ENCODE measurements at regions not wholly inside any gene's neighbourhood (a gene's known extent, or its start where the extent isn't known, plus 50 kb on each side); places are given as distances from the start of the nearest gene placed in this dataset.
A peak's percentile ranks its signal among the peaks of the same experiment; 100 is the strongest.

DNA sequence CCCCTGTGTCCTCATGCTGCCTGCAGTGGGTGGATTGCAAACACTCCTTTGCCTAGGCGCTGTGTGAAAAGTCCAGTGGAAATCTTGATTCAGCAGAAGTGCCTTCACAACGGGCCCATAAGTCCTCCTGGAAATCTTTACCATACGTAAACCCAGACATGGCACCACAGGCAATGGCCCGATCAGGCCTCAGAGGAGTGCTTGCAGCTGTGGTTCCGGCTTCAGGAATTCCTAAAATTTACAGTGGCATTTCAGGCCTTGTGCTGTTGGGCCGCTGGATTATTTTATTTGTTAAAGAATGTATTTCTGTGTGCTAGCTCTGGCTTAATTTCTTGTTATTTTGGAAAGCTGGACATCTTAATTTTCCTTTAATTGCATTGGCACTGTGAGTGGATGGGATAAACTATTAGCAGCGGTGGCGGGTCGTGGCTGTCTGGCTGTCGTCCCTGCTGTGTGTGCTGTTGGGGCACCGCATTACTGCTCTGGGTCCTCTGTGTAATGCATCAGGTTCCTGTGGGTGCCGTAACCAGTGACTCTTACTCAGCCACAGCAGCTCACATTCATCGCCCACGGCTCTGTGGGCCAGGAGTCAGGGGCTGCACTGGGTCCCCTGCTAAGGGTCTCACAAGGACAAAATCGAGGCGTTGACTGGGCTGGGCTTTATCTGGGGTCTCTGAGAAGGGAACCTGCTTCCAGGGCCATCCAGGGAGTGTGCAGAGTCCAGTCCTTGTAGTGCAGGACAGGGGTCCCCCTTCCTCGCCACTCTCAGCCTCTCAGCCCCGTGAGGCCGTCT lies 73.1 kb downstream of the RTP5 start:
- Histone ChIP-seq H3K27me3 (ENCODE audit: control insufficient read depth in 2 of 2, insufficient read depth in 2 of 2, low read length in 2 of 2) (no peaks in the 10 kb centered on the region), H3K4me3 (ENCODE audit: low read length) (no peak overlapping the region), H3K36me3 (ENCODE audit: control insufficient read depth in 2 of 3, insufficient read depth in 3 of 3, low read length in 3 of 3) (no peaks in the 10 kb centered on the region), H3K9me3 (ENCODE audit: control insufficient read depth in 2 of 3, low read length in 3 of 3) (no peaks in the 10 kb centered on the region), H3K27ac (ENCODE audit: low read depth, low read length) (no peak overlapping the region), H3K4me1 (ENCODE audit: control insufficient read depth in 2 of 2, insufficient read depth in 2 of 2, low read length in 2 of 2) (peaks cover 0 to 9% of the 10 kb centered on the region in 2 donors)
- Mint-ChIP-seq H3K9me3 (peaks cover 0 to 6% (median 0%) of the 10 kb centered on the region in 11 donors), H3K27me3 (no peaks in the 10 kb centered on the region), H3K4me1 (peaks cover 0 to 33% (median 18%) of the 10 kb centered on the region in 7 donors), H3K36me3 (peaks cover 0 to 11% (median 6%) of the 10 kb centered on the region in 5 donors), H3K27ac (no peak overlapping the region), H3K4me3 (no peak overlapping the region)
- ChIA-PET POLR2A (no interaction called here), CTCF (no interaction called here)
- intact Hi-C loops (cut with micrococcal nuclease) = no loop called here
- DNase-seq = no peak
- ATAC-seq = no peak

DNA sequence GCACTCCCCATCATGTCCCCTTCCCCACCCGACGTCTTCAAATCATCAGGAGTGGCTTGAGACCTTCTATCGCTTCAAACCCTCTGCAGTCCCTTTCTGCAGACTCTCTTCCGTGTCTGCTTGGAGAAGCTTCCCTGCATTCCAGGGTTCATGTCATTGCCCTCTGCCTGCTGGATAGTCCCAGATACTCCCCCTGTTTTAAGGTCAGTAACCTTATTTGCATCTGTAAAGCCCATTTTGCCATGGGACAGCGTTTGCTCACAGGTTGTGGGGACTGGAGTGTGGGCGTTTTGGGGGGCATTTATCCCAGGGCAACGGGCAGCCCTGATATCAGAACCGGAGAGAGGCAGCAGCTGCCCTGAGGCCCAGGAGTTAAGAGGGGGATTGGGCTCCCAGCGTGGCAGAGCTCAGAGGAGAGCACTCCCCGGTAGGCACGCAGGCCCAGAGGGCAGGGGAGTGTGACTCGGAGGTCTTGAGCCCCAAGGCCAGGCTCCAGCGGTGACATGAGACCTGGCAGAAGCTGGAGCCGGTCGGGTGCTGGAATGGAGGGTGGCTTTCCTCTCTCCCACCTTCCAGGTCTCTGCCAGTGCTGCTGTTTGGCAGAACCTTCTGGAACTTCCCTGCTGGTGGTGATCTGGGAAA lies 73.8 kb downstream of the RTP5 start:
- Histone ChIP-seq H3K4me3 (ENCODE audit: low read length) (no peak overlapping the region), H3K27me3 (ENCODE audit: control insufficient read depth in 2 of 2, insufficient read depth in 2 of 2, low read length in 2 of 2) (no peaks in the 10 kb centered on the region), H3K9me3 (ENCODE audit: control insufficient read depth in 2 of 3, low read length in 3 of 3) (no peaks in the 10 kb centered on the region), H3K36me3 (ENCODE audit: control insufficient read depth in 2 of 3, insufficient read depth in 3 of 3, low read length in 3 of 3) (no peaks in the 10 kb centered on the region), H3K27ac (ENCODE audit: low read depth, low read length) (no peak overlapping the region), H3K4me1 (ENCODE audit: control insufficient read depth in 2 of 2, insufficient read depth in 2 of 2, low read length in 2 of 2) (peaks cover 0 to 9% of the 10 kb centered on the region in 2 donors)
- ChIA-PET POLR2A (no interaction called here), CTCF (no interaction called here)
- H3K9me3 Mint-ChIP-seq = peaks cover 0 to 6% (median 0%) of the 10 kb centered on the region in 11 donors
- intact Hi-C loops (cut with micrococcal nuclease) = no loop called here
- ATAC-seq (no peak), DNase-seq (no peak)
- peaks cover 0 to 10% (median 5%) of the 10 kb centered on the region in 5 donors for H3K36me3 Mint-ChIP-seq
- H3K27ac Mint-ChIP-seq = no peak overlapping the region
- peaks cover 0 to 29% (median 15%) of the 10 kb centered on the region in 7 donors for H3K4me1 Mint-ChIP-seq
- H3K4me3 Mint-ChIP-seq = no peak overlapping the region
- H3K27me3 Mint-ChIP-seq = no peaks in the 10 kb centered on the region

DNA sequence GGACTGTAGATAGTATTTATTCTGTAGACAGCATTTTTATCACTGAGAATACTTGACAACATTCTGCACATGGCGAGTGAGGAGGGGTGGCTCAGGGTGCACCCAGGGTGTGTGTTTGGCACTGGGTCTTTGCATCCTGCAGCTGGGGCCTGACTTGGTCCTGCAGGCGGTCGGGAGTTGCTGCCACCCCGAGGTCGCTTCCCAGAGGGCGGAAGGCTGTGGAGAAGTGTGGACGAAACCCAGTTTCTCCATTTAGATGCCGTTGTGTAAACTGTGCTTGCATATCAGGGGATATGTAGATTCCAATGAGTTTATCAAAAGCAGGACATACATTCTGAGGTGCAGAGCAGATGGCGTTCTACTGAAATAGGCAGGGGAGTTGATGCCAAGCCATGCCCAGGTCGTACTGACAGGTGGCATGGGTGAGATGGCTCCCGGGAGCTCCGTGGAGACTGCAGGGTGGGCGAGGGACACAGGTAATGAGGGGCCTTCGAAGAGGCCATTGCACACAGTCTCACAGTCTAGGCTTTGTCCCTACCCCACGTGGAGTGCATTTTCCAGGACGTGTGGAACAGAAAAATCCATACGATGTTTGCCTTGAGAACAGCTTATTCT lies 74.5 kb downstream of the RTP5 start:
- DNase-seq (no peak), ATAC-seq (no peak)
- no peaks in the 10 kb centered on the region for H3K27me3 Mint-ChIP-seq
- Histone ChIP-seq H3K36me3 (ENCODE audit: control insufficient read depth in 2 of 3, insufficient read depth in 3 of 3, low read length in 3 of 3) (no peaks in the 10 kb centered on the region), H3K4me3 (ENCODE audit: low read length) (no peak overlapping the region), H3K27me3 (ENCODE audit: control insufficient read depth in 2 of 2, insufficient read depth in 2 of 2, low read length in 2 of 2) (no peaks in the 10 kb centered on the region), H3K27ac (ENCODE audit: low read depth, low read length) (no peak overlapping the region), H3K9me3 (ENCODE audit: control insufficient read depth in 2 of 3, low read length in 3 of 3) (no peaks in the 10 kb centered on the region), H3K4me1 (ENCODE audit: control insufficient read depth in 2 of 2, insufficient read depth in 2 of 2, low read length in 2 of 2) (peaks cover 0 to 5% of the 10 kb centered on the region in 2 donors)
- ChIA-PET POLR2A (no interaction called here), CTCF (no interaction called here)
- H3K9me3 Mint-ChIP-seq = peaks cover 0 to 6% (median 0%) of the 10 kb centered on the region in 11 donors
- peak overlapping the region in 1 of 9 donors; percentile 14 for H3K27ac Mint-ChIP-seq
- peaks cover 0 to 24% (median 13%) of the 10 kb centered on the region in 7 donors for H3K4me1 Mint-ChIP-seq
- no peak overlapping the region for H3K4me3 Mint-ChIP-seq
- H3K36me3 Mint-ChIP-seq = peaks cover 0 to 10% (median 5%) of the 10 kb centered on the region in 5 donors
- intact Hi-C loops (cut with micrococcal nuclease) = no loop called here

DNA sequence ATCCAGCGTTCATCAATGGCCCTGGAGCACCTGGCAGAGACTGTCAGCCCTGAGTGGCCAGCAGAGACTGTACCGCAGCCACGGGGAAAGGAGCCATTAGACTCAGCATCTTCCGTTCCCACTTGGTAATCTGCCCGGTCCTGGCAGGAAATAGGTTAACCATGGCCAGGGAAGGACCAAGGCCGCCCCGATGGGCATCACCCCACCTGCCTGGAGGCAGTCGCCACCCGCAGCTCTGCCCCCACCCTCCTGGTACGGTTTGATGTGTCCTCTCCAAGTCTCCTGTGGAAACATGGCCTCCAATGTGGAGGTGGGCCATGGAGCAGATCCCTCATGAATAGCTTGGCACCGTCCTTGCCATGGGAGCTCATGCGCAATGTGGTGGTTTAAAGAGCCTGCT lies 75.3 kb downstream of the RTP5 start:
- ATAC-seq (no peak), DNase-seq (no peak)
- intact Hi-C loops (cut with micrococcal nuclease) = no loop called here
- Mint-ChIP-seq H3K4me3 (no peak overlapping the region), H3K4me1 (peaks cover 0 to 19% (median 13%) of the 10 kb centered on the region in 7 donors), H3K9me3 (peaks cover 0 to 6% (median 0%) of the 10 kb centered on the region in 11 donors), H3K36me3 (peaks cover 0 to 10% (median 5%) of the 10 kb centered on the region in 5 donors), H3K27ac (no peak overlapping the region), H3K27me3 (no peaks in the 10 kb centered on the region)
- ChIA-PET POLR2A (no interaction called here), CTCF (no interaction called here)
- no peaks in the 10 kb centered on the region for H3K9me3 ChIP-seq (ENCODE audit: control insufficient read depth in 2 of 3, low read length in 3 of 3)
- H3K4me3 ChIP-seq (ENCODE audit: low read length) = no peak overlapping the region
- no peaks in the 10 kb centered on the region for H3K27me3 ChIP-seq (ENCODE audit: control insufficient read depth in 2 of 2, insufficient read depth in 2 of 2, low read length in 2 of 2)
- H3K4me1 ChIP-seq (ENCODE audit: control insufficient read depth in 2 of 2, insufficient read depth in 2 of 2, low read length in 2 of 2) = no peaks in the 10 kb centered on the region
- no peak overlapping the region for H3K27ac ChIP-seq (ENCODE audit: low read depth, low read length)
- H3K36me3 ChIP-seq (ENCODE audit: control insufficient read depth in 2 of 3, insufficient read depth in 3 of 3, low read length in 3 of 3) = no peaks in the 10 kb centered on the region

DNA sequence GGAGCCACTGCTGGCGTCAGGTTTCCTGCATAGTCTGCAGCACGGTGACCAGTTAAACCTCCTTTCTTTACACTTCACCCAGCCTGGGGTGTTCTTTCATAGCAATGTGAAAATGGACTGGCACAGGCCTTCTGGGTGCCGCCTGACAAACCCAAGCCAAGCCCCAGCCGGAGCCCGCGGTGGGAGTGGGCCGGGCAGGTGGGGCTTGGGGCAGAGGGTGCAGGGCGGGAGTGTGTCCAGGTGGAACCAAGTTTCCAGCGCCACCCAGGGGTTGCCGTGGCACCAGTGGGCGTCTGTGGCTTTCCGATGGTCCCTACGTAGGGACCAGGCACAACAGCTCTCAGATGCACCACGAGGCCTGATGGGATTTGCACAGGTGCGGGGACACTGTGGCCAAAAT lies 75.8 kb downstream of the RTP5 start:
- CTCF ChIA-PET = no interaction called here
- ATAC-seq = no peak

DNA sequence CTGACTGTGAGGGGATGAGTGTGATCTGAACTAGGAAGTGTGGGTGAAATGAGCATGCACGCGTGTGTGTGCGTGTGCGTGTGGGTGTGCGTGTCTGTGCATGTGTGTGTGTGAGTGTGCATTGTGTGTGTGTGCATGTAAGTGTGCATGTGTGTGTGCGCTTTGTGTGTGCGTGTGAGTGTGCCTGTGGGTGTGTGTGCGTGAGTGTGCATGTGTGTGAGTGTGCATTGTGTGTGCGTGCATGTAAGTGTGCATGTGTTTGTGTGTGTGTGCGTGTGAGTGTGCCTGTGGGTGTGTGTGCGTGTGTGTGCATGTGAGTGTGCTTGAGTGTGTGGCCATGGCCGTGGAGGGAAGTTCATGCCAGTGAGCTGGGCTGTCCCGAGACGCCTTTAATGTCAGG lies 76.3 kb downstream of the RTP5 start:
- intact Hi-C loops (cut with micrococcal nuclease) = no loop called here
- Mint-ChIP-seq H3K4me1 (peaks cover 0 to 14% (median 12%) of the 10 kb centered on the region in 7 donors), H3K36me3 (peaks cover 0 to 5% (median 0%) of the 10 kb centered on the region in 5 donors), H3K27ac (peak overlapping the region in 2 of 9 donors; percentile 7 to 58), H3K9me3 (peaks cover 0 to 4% (median 0%) of the 10 kb centered on the region in 11 donors), H3K27me3 (no peaks in the 10 kb centered on the region), H3K4me3 (no peak overlapping the region)
- POLR2A ChIA-PET = no interaction called here
- no peaks in the 10 kb centered on the region for H3K27me3 ChIP-seq (ENCODE audit: control insufficient read depth in 2 of 2, insufficient read depth in 2 of 2, low read length in 2 of 2)
- CTCF ChIA-PET = interaction anchor here (0.7 kb wide), 1 partner anchor 57 kb away, joined by 3 read pairs; no protein-coding TSS in a partner anchor
- no peak overlapping the region for H3K27ac ChIP-seq (ENCODE audit: low read depth, low read length)
- no peak for ATAC-seq
- H3K9me3 ChIP-seq (ENCODE audit: control insufficient read depth in 2 of 3, low read length in 3 of 3) = no peaks in the 10 kb centered on the region
- no peak for DNase-seq
- H3K4me1 ChIP-seq (ENCODE audit: control insufficient read depth in 2 of 2, insufficient read depth in 2 of 2, low read length in 2 of 2) = no peaks in the 10 kb centered on the region
- no peak overlapping the region for H3K4me3 ChIP-seq (ENCODE audit: low read length)
- H3K36me3 ChIP-seq (ENCODE audit: control insufficient read depth in 2 of 3, insufficient read depth in 3 of 3, low read length in 3 of 3) = no peaks in the 10 kb centered on the region

More for the DNA sequence above, 75.8 kb downstream of the RTP5 start:
- Mint-ChIP-seq H3K27ac (no peak overlapping the region), H3K36me3 (peaks cover 0 to 7% (median 3%) of the 10 kb centered on the region in 5 donors), H3K9me3 (peaks cover 0 to 6% (median 0%) of the 10 kb centered on the region in 11 donors), H3K4me1 (peaks cover 0 to 16% (median 12%) of the 10 kb centered on the region in 7 donors), H3K27me3 (no peaks in the 10 kb centered on the region), H3K4me3 (no peak overlapping the region)
- intact Hi-C loops (cut with micrococcal nuclease) = no loop called here
- no peaks in the 10 kb centered on the region for H3K4me1 ChIP-seq (ENCODE audit: control insufficient read depth in 2 of 2, insufficient read depth in 2 of 2, low read length in 2 of 2)
- H3K36me3 ChIP-seq (ENCODE audit: control insufficient read depth in 2 of 3, insufficient read depth in 3 of 3, low read length in 3 of 3) = no peaks in the 10 kb centered on the region
- H3K27ac ChIP-seq (ENCODE audit: low read depth, low read length) = no peak overlapping the region
- POLR2A ChIA-PET = no interaction called here
- DNase-seq = no peak
- H3K9me3 ChIP-seq (ENCODE audit: control insufficient read depth in 2 of 3, low read length in 3 of 3) = no peaks in the 10 kb centered on the region
- H3K4me3 ChIP-seq (ENCODE audit: low read length) = no peak overlapping the region
- no peaks in the 10 kb centered on the region for H3K27me3 ChIP-seq (ENCODE audit: control insufficient read depth in 2 of 2, insufficient read depth in 2 of 2, low read length in 2 of 2)
